ENCODE measurements at regions not wholly inside any gene's neighbourhood (a gene's known extent, or its start where the extent isn't known, plus 50 kb on each side); places are given as distances from the start of the nearest gene placed in this dataset.
"Not testable (repeated sequence)": the region's sequence is repeated elsewhere in the genome, so short reads cannot be mapped to it uniquely, and the experiment has no call there.

GRCh38 chr6:82521369-82521768 lies 157.8 kb downstream of the TPBG start:
- DNase-seq (ENCODE audit: low read depth) (peak; percentile 55), FAIRE-seq (no peak)
- no peaks in the 10 kb centered on the region for H3K27me3 ChIP-seq (ENCODE audit: control insufficient read depth, insufficient read depth, low read length)
- TF ChIP-seq CTCF (IDR thresholded peaks at IDR 0.05; ENCODE audit: insufficient read depth, low read length, severe bottlenecking) = no peak
- no peaks in the 10 kb centered on the region for H3K36me3 ChIP-seq (ENCODE audit: control insufficient read depth, insufficient read depth, low read length)
- H3K4me3 ChIP-seq (ENCODE audit: low read depth, low read length) = no peak overlapping the region

- no peak for TF ChIP-seq CTCF (IDR thresholded peaks at IDR 0.05; ENCODE audit: insufficient read depth, low read length, severe bottlenecking)
- Histone ChIP-seq H3K4me3 (ENCODE audit: low read depth, low read length) (no peak overlapping the region), H3K27me3 (ENCODE audit: control insufficient read depth, insufficient read depth, low read length) (no peaks in the 10 kb centered on the region), H3K36me3 (ENCODE audit: control insufficient read depth, insufficient read depth, low read length) (no peaks in the 10 kb centered on the region)
- DNase-seq (ENCODE audit: low read depth) (no peak), FAIRE-seq (no peak)
Observed at GRCh38 chr6:82521861-82522260, 158.2 kb downstream of the TPBG start.

- Histone ChIP-seq H3K27me3 (ENCODE audit: control insufficient read depth, insufficient read depth, low read length) (no peaks in the 10 kb centered on the region), H3K36me3 (ENCODE audit: control insufficient read depth, insufficient read depth, low read length) (no peaks in the 10 kb centered on the region), H3K4me3 (ENCODE audit: low read depth, low read length) (no peak overlapping the region)
- FAIRE-seq = no peak
- no peak for DNase-seq (ENCODE audit: low read depth)
- TF ChIP-seq CTCF (IDR thresholded peaks at IDR 0.05; ENCODE audit: insufficient read depth, low read length, severe bottlenecking) = no peak
Observed at GRCh38 chr6:82524031-82524430, 160.4 kb downstream of the TPBG start.

- no peak for TF ChIP-seq CTCF (IDR thresholded peaks at IDR 0.05; ENCODE audit: insufficient read depth, low read length, severe bottlenecking)
- no peaks in the 10 kb centered on the region for H3K36me3 ChIP-seq (ENCODE audit: control insufficient read depth, insufficient read depth, low read length)
- no peaks in the 10 kb centered on the region for H3K27me3 ChIP-seq (ENCODE audit: control insufficient read depth, insufficient read depth, low read length)
- FAIRE-seq (no peak), DNase-seq (ENCODE audit: low read depth) (peak; percentile 49)
- no peak overlapping the region for H3K4me3 ChIP-seq (ENCODE audit: low read depth, low read length)
Observed at GRCh38 chr6:82525775-82526495, 162.3 kb downstream of the TPBG start.

GRCh38 chr6:82529960-82530460 lies 166.4 kb downstream of the TPBG start:
- DNase-seq (ENCODE audit: low read depth); FAIRE-seq; H3K36me3 ChIP-seq (ENCODE audit: control insufficient read depth, insufficient read depth, low read length): not testable (repeated sequence)

GRCh38 chr6:82534876-82535275 lies 171.3 kb downstream of the TPBG start:
- H3K36me3 ChIP-seq (ENCODE audit: control insufficient read depth, insufficient read depth, low read length) = no peaks in the 10 kb centered on the region
- no peak for FAIRE-seq
- no peak for TF ChIP-seq CTCF (IDR thresholded peaks at IDR 0.05; ENCODE audit: insufficient read depth, low read length, severe bottlenecking)
- DNase-seq (ENCODE audit: low read depth) = peak; percentile 23
- H3K4me3 ChIP-seq (ENCODE audit: low read depth, low read length) = no peak overlapping the region
- H3K27me3 ChIP-seq (ENCODE audit: control insufficient read depth, insufficient read depth, low read length) = no peaks in the 10 kb centered on the region

More at GRCh38 chr6:82529960-82530460, 166.4 kb downstream of the TPBG start:
- H3K4me3 ChIP-seq (ENCODE audit: low read depth, low read length); H3K27me3 ChIP-seq (ENCODE audit: control insufficient read depth, insufficient read depth, low read length): not testable (repeated sequence)

- DNase-seq (ENCODE audit: low read depth) = not testable (repeated sequence)
Observed at GRCh38 chr6:82549480-82549879, 185.9 kb downstream of the TPBG start.

GRCh38 chr6:82551311-82551710 lies 187.7 kb downstream of the TPBG start:
- H3K4me3 ChIP-seq (ENCODE audit: low read depth, low read length); FAIRE-seq; H3K36me3 ChIP-seq (ENCODE audit: control insufficient read depth, insufficient read depth, low read length); DNase-seq (ENCODE audit: low read depth); H3K27me3 ChIP-seq (ENCODE audit: control insufficient read depth, insufficient read depth, low read length): not testable (repeated sequence)

More at GRCh38 chr6:82549480-82549879, 185.9 kb downstream of the TPBG start:
- FAIRE-seq; H3K36me3 ChIP-seq (ENCODE audit: control insufficient read depth, insufficient read depth, low read length); H3K4me3 ChIP-seq (ENCODE audit: low read depth, low read length); H3K27me3 ChIP-seq (ENCODE audit: control insufficient read depth, insufficient read depth, low read length): not testable (repeated sequence)
